Transverse colon (tissue), 4 donors: ENCODE measurements at regions not wholly inside any gene's neighbourhood (a gene's known extent, or its start where the extent isn't known, plus 50 kb on each side); places are given as distances from the start of the nearest gene placed in this dataset.
A peak's percentile ranks its signal among the peaks of the same experiment; 100 is the strongest.

Source experiments
- DNase-seq: peaks from one replicate; pipeline ENCODE4 v3.0.0-alpha.2; 2019
- H3K27ac ChIP-seq, 4 donors: fragments of 200-600 bp; sonication (generic); 2 replicates each; pipeline ENCODE4 v1.5.1; 2016 to 2018; ENCODE audit warnings: inconsistent platforms in 4 of 4
- H3K27me3 ChIP-seq: fragments of 200-600 bp; sonication (generic); 2 replicates; pipeline ENCODE4 v1.5.1; 2017; ENCODE audit warnings: inconsistent platforms
- H3K36me3 ChIP-seq, 4 donors: fragments of 200-600 bp; sonication (generic); 2 replicates each; pipeline ENCODE4 v1.5.1; 2017 to 2019; ENCODE audit warnings: inconsistent platforms in 4 of 4
- H3K4me1 ChIP-seq, 4 donors: fragments of 200-600 bp; sonication (generic); 2 replicates each; pipeline ENCODE4 v1.5.1; 2017 to 2020; ENCODE audit warnings: inconsistent platforms in 4 of 4
- H3K4me3 ChIP-seq, 4 donors: fragments of 200-600 bp; sonication (generic); 1 replicate in 1 of 4; 2 replicates in 3 of 4; pipeline versions ENCODE4 v1.5.1 to v1.6.1; 2017 to 2019; ENCODE audit warnings: inconsistent platforms in 4 of 4
- H3K9me3 ChIP-seq, 2 donors: fragments of 200-600 bp; sonication (generic); 2 replicates each; pipeline ENCODE4 v1.5.1; 2017 to 2019; ENCODE audit warnings: inconsistent platforms in 2 of 2
- EP300 ChIP-seq: sonication (generic); formaldehyde crosslinking; IDR thresholded peaks from one replicate; pipeline ENCODE4 v1.6.1; 2017; ENCODE audit warnings: antibody characterized with exemption, low read depth
- POLR2A ChIP-seq: fragments of 450-650 bp; IDR thresholded peaks from one replicate; pipeline ENCODE4 v1.6.1; 2016; ENCODE audit warnings: antibody characterized with exemption, mild to moderate bottlenecking, moderate library complexity
- POLR2AphosphoS5 ChIP-seq, 3 donors: sonication (generic); formaldehyde crosslinking; IDR thresholded peaks; one replicate each; pipeline ENCODE4 v1.6.1; 2016; ENCODE audit warnings: antibody characterized with exemption in 3 of 3
- WGBS, 2 donors: methylation state at CpG; one replicate each; pipeline ENCODE4 v1.1.5; 2018; ENCODE audit warnings: low coverage in 1 of 2; 5-methylcytosine and 5-hydroxymethylcytosine counted together
- in situ Hi-C, 4 donors: fragments of 200-750 bp; cut with MboI; loops; one replicate each; pipeline versions ENCODE4 v1.15.0 to v1.15.1; 2017; ENCODE audit warnings: low sequenced_read_pairs in 3 of 4, low pct_ligation_motif_present in 1 of 4, low pct_unique_long_range_greater_than_20kb in 1 of 4
- intact Hi-C: fragments of 100-400 bp; cut with DNase I; formaldehyde crosslinking; loops from one replicate; pipeline ENCODE4 v1.15.1; 2023; ENCODE audit warnings: low total_unique reads
- TF ChIP-seq, protein P1 (sequence below), 5 experiments: fragments of 200-600 bp in 3 of 5; fragments of 450-650 bp in 2 of 5; sonication (generic) in 3 of 5; IDR thresholded peaks; 1 replicate in 2 of 5; 2 replicates in 3 of 5; pipeline ENCODE4 v1.5.1; 2016 to 2017; ENCODE audit warnings: antibody characterized with exemption in 5 of 5, inconsistent platforms in 3 of 5, mild to moderate bottlenecking in 2 of 5, moderate library complexity in 1 of 5

DNA sequence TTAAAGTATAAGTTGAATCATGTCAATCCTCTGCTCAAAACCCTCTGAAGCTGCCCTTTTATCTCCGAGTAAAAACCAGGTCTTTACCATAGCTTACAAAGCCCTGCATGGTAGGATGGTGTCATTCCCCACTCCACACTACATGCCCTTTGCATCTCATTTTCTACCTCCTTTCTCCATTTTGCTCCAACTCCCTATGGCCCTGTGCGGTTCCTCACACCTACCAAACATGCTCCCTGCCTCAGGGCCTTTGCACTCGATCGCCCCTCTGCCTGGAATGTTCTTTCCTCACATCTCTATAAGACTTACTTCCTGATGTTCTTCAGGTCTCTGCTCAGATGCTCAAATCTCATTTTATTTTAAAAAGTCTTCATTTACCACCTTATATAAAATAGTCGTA, 80.7 kb downstream of the MYL12B start:
- in situ Hi-C loops: no loop called here
- no peak overlapping the region for H3K4me3 ChIP-seq
- H3K9me3 ChIP-seq: no peaks in the 10 kb centered on the region
- TF ChIP-seq POLR2A: no peak
- TF ChIP-seq, protein P1, sequence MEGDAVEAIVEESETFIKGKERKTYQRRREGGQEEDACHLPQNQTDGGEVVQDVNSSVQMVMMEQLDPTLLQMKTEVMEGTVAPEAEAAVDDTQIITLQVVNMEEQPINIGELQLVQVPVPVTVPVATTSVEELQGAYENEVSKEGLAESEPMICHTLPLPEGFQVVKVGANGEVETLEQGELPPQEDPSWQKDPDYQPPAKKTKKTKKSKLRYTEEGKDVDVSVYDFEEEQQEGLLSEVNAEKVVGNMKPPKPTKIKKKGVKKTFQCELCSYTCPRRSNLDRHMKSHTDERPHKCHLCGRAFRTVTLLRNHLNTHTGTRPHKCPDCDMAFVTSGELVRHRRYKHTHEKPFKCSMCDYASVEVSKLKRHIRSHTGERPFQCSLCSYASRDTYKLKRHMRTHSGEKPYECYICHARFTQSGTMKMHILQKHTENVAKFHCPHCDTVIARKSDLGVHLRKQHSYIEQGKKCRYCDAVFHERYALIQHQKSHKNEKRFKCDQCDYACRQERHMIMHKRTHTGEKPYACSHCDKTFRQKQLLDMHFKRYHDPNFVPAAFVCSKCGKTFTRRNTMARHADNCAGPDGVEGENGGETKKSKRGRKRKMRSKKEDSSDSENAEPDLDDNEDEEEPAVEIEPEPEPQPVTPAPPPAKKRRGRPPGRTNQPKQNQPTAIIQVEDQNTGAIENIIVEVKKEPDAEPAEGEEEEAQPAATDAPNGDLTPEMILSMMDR (IDR thresholded peaks at IDR 0.05): no peak
- no peak for TF ChIP-seq POLR2AphosphoS5 (IDR thresholded peaks at IDR 0.05)
- no peak for TF ChIP-seq EP300
- H3K4me1 ChIP-seq: peaks cover 0 to 7% (median 3%) of the 10 kb centered on the region in 4 donors
- no peak overlapping the region for H3K27ac ChIP-seq
- 90 to 100% methylated on average over 1 to 5 of the region's 5 CpGs for WGBS, 2 donors
- H3K27me3 ChIP-seq: no peaks in the 10 kb centered on the region
- DNase-seq: no peak
- intact Hi-C loops: no loop called here
- no peaks in the 10 kb centered on the region for H3K36me3 ChIP-seq

DNA sequence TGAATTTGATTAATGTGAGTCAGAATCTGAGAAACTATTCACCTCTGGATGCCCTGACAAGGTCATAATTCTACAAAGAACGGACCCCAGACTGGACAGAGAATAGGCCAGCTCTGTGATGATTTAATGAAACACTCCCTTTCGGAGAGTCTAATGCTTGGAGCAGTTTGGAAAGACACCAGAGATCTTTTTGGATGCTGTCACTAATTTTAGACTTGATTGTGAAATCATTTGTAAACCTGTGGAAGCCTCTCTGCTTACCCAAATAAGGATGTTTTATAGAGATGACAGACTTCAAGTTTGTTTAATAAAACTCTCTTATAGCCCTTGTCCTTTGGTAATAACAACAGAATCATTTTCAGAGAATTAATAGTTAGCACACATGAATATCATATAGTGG, 83.5 kb downstream of the MYL12B start:
- H3K27me3 ChIP-seq: no peaks in the 10 kb centered on the region
- DNase-seq: no peak
- intact Hi-C loops (no loop called here), in situ Hi-C loops (no loop called here)
- TF ChIP-seq POLR2A (no peak), POLR2AphosphoS5 (IDR thresholded peaks at IDR 0.05) (peak in 1 of 3 donors; percentile 8)
- 50 to 59% methylated on average over 1 to 2 of the region's 2 CpGs for WGBS, 2 donors
- no peaks in the 10 kb centered on the region for H3K36me3 ChIP-seq
- H3K27ac ChIP-seq: peak overlapping the region in 3 of 4 donors; percentile 30 to 64 (median 33)
- H3K4me1 ChIP-seq: peaks cover 0 to 7% (median 3%) of the 10 kb centered on the region in 4 donors
- H3K4me3 ChIP-seq: no peak overlapping the region
- H3K9me3 ChIP-seq: no peaks in the 10 kb centered on the region

DNA sequence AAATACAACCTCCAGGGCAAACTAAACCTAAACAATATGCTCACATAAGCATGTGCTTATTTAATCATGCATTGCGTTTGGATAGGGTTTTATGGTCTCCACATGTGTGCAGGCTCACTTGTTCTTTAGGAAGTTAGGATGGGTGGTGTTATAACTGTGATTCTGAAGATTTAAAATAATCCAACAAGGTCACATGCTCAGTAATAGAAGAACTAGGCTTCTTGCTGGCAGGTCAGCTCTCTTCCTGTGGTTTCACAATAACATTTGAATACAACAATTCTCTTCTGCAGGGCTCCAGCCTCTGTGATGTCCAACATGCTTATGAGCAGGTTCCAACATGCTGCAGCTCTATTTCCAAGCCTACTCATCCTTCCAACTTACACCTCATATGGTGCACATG, 84.0 kb downstream of the MYL12B start:
- H3K4me1 ChIP-seq: peaks cover 0 to 7% (median 3%) of the 10 kb centered on the region in 4 donors
- H3K9me3 ChIP-seq: no peaks in the 10 kb centered on the region
- peak overlapping the region in 3 of 4 donors; percentile 30 to 64 (median 33) for H3K27ac ChIP-seq
- no peak for DNase-seq
- H3K4me3 ChIP-seq: no peak overlapping the region
- H3K27me3 ChIP-seq: no peaks in the 10 kb centered on the region
- H3K36me3 ChIP-seq: no peaks in the 10 kb centered on the region
- TF ChIP-seq POLR2A (no peak), EP300 (no peak), POLR2AphosphoS5 (IDR thresholded peaks at IDR 0.05) (no peak)
- TF ChIP-seq, protein P1 (IDR thresholded peaks at IDR 0.05): no peak
- 38 to 54% methylated on average over 1 of the region's 1 CpG for WGBS, 2 donors
- in situ Hi-C loops: no loop called here
- intact Hi-C loops: no loop called here

DNA sequence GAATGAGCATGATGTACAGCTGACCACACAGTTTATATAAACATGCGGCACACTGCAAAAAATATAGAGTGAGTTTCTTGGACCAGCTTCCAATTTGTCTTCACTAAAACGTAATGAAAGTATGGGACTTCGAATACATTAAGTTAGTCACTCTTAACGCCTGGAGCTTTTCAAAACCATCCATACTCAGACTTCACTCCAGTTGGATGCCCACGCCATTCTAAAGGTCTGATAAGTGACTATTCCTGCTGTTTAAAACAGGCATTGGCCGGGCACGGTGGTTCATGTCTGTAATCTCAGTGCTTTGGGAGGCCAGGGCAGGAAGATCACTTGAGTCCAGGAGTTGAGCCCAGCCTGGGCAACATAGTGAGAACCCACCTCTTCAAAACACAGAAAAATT, 84.6 kb downstream of the MYL12B start:
- TF ChIP-seq, protein P1 (IDR thresholded peaks at IDR 0.05): no peak
- TF ChIP-seq POLR2A: no peak
- no peak for TF ChIP-seq EP300
- TF ChIP-seq POLR2AphosphoS5 (IDR thresholded peaks at IDR 0.05): no peak
- in situ Hi-C loops: no loop called here
- no peak overlapping the region for H3K4me3 ChIP-seq
- DNase-seq: no peak
- intact Hi-C loops: no loop called here
- H3K4me1 ChIP-seq: peaks cover 0 to 7% (median 3%) of the 10 kb centered on the region in 4 donors
- H3K36me3 ChIP-seq: no peaks in the 10 kb centered on the region
- H3K27ac ChIP-seq: peak overlapping the region in 1 of 4 donors; percentile 64
- 29 to 45% methylated on average over 1 to 7 of the region's 7 CpGs for WGBS, 2 donors
- H3K27me3 ChIP-seq: no peaks in the 10 kb centered on the region
- no peaks in the 10 kb centered on the region for H3K9me3 ChIP-seq

DNA sequence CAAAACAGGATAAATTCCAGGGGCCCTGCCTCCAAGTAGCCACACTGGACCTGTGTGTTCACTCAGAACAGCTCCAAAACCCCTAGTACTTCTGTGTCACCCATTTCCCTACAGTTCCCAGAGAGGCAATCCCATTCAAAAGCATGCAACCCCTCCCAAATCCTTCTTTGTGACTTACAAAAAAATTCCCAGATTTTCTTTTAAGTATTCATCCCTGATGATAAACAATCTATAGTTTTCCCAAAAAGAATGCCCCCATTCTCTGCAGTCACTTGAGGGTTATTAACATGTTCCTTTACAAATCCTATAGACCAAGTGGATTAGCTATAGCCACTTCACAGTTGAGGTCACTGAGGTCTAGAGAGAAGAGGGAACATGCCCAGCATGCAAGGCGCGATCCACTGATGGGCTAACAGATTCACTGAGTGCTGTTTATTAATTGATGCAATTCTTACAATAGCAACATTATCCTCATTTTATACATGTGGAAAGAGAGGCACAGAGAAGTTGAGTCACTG, 85.4 kb downstream of the MYL12B start:
- Histone ChIP-seq H3K27ac (no peak overlapping the region), H3K4me1 (peaks cover 0 to 7% (median 3%) of the 10 kb centered on the region in 4 donors), H3K36me3 (no peaks in the 10 kb centered on the region), H3K4me3 (no peak overlapping the region), H3K9me3 (no peaks in the 10 kb centered on the region), H3K27me3 (no peaks in the 10 kb centered on the region)
- TF ChIP-seq EP300 (no peak), POLR2A (no peak), POLR2AphosphoS5 (IDR thresholded peaks at IDR 0.05) (no peak)
- TF ChIP-seq, protein P1 (IDR thresholded peaks at IDR 0.05): no peak
- DNase-seq: no peak
- WGBS, 2 donors: 96% methylated on average over 2 of the region's 2 CpGs; no CpG with 5 or more reads in 1 of the 2 donors
- intact Hi-C loops: no loop called here
- in situ Hi-C loops: no loop called here
